ENCODE measurements at regions not wholly inside any gene's neighbourhood (a gene's known extent, or its start where the extent isn't known, plus 50 kb on each side); places are given as distances from the start of the nearest gene placed in this dataset.

- Histone ChIP-seq H3K36me3 (ENCODE audit: control insufficient read depth, insufficient read depth, low read length) (no peaks in the 10 kb centered on the region), H3K4me1 (ENCODE audit: control insufficient read depth, extremely low read depth, insufficient read depth, low read length) (no peaks in the 10 kb centered on the region), H3K27me3 (ENCODE audit: control insufficient read depth, insufficient read depth, low read length) (no peaks in the 10 kb centered on the region), H3K9ac (ENCODE audit: insufficient read depth, low read length) (no peak overlapping the region), H3K4me3 (replicated peaks in 1 of 4; ENCODE audit: control extremely low read depth in 1 of 4, insufficient read depth in 1 of 4, low read depth in 3 of 4, low read length in 4 of 4) (no peak overlapping the region), H3K27ac (ENCODE audit: insufficient read depth, low read length) (no peak overlapping the region), H3K9me3 (ENCODE audit: control insufficient read depth, insufficient read depth, low read depth, low read length) (no peaks in the 10 kb centered on the region), H3K4me2 (ENCODE audit: extremely low read depth, insufficient read depth, low read length) (no peak overlapping the region), H4K20me1 (ENCODE audit: control insufficient read depth, extremely low read depth, insufficient read depth, low read length) (no peaks in the 10 kb centered on the region), H2AFZ (ENCODE audit: low read length) (no peak overlapping the region), H3K79me2 (ENCODE audit: control insufficient read depth, insufficient read depth, low read length) (no peaks in the 10 kb centered on the region)
- TF ChIP-seq CTCF (conservative IDR thresholded peaks at IDR 0.05 in 1 of 2, IDR thresholded peaks at IDR 0.05 in 1 of 2; ENCODE audit: low read depth in 1 of 2, low read length in 2 of 2), result no peak
- TF ChIP-seq EZH2 (IDR thresholded peaks at IDR 0.05; ENCODE audit: low read length, missing control alignments), result no peak
- no peak for DNase-seq (ENCODE audit: low read depth in 2 of 2)
Measured at GRCh38 chr9:102049586-102050246, 311.3 kb upstream of the GRIN3A start.

GRCh38 chr9:102047549-102047948 is 309.1 kb upstream of the GRIN3A start:
- Histone ChIP-seq H3K79me2 (ENCODE audit: control insufficient read depth, insufficient read depth, low read length) (no peaks in the 10 kb centered on the region), H3K9ac (ENCODE audit: insufficient read depth, low read length) (no peak overlapping the region), H3K4me1 (ENCODE audit: control insufficient read depth, extremely low read depth, insufficient read depth, low read length) (no peaks in the 10 kb centered on the region), H4K20me1 (ENCODE audit: control insufficient read depth, extremely low read depth, insufficient read depth, low read length) (no peaks in the 10 kb centered on the region), H3K27ac (ENCODE audit: insufficient read depth, low read length) (no peak overlapping the region), H3K27me3 (ENCODE audit: control insufficient read depth, insufficient read depth, low read length) (no peaks in the 10 kb centered on the region), H3K4me2 (ENCODE audit: extremely low read depth, insufficient read depth, low read length) (no peak overlapping the region), H2AFZ (ENCODE audit: low read length) (no peak overlapping the region), H3K4me3 (replicated peaks in 1 of 4; ENCODE audit: control extremely low read depth in 1 of 4, insufficient read depth in 1 of 4, low read depth in 3 of 4, low read length in 4 of 4) (no peak overlapping the region), H3K36me3 (ENCODE audit: control insufficient read depth, insufficient read depth, low read length) (no peaks in the 10 kb centered on the region), H3K9me3 (ENCODE audit: control insufficient read depth, insufficient read depth, low read depth, low read length) (no peaks in the 10 kb centered on the region)
- no peak for DNase-seq (ENCODE audit: low read depth in 2 of 2)
- TF ChIP-seq EZH2 (IDR thresholded peaks at IDR 0.05; ENCODE audit: low read length, missing control alignments), result no peak
- TF ChIP-seq CTCF (conservative IDR thresholded peaks at IDR 0.05 in 1 of 2, IDR thresholded peaks at IDR 0.05 in 1 of 2; ENCODE audit: low read depth in 1 of 2, low read length in 2 of 2), result no peak

- H2AFZ ChIP-seq (ENCODE audit: low read length), result no peak overlapping the region
- H3K9ac ChIP-seq (ENCODE audit: insufficient read depth, low read length), result no peak overlapping the region
- no peak overlapping the region for H3K4me2 ChIP-seq (ENCODE audit: extremely low read depth, insufficient read depth, low read length)
- H3K27me3 ChIP-seq (ENCODE audit: control insufficient read depth, insufficient read depth, low read length), result no peaks in the 10 kb centered on the region
- DNase-seq (ENCODE audit: low read depth in 2 of 2), result no peak
- no peak overlapping the region for H3K27ac ChIP-seq (ENCODE audit: insufficient read depth, low read length)
- H3K4me3 ChIP-seq (replicated peaks in 1 of 4; ENCODE audit: control extremely low read depth in 1 of 4, insufficient read depth in 1 of 4, low read depth in 3 of 4, low read length in 4 of 4), result no peak overlapping the region
- H3K79me2 ChIP-seq (ENCODE audit: control insufficient read depth, insufficient read depth, low read length), result no peaks in the 10 kb centered on the region
- H3K9me3 ChIP-seq (ENCODE audit: control insufficient read depth, insufficient read depth, low read depth, low read length), result no peaks in the 10 kb centered on the region
- no peaks in the 10 kb centered on the region for H4K20me1 ChIP-seq (ENCODE audit: control insufficient read depth, extremely low read depth, insufficient read depth, low read length)
- no peak for TF ChIP-seq CTCF (conservative IDR thresholded peaks at IDR 0.05 in 1 of 2, IDR thresholded peaks at IDR 0.05 in 1 of 2; ENCODE audit: low read depth in 1 of 2, low read length in 2 of 2)
- no peaks in the 10 kb centered on the region for H3K36me3 ChIP-seq (ENCODE audit: control insufficient read depth, insufficient read depth, low read length)
- no peaks in the 10 kb centered on the region for H3K4me1 ChIP-seq (ENCODE audit: control insufficient read depth, extremely low read depth, insufficient read depth, low read length)
Measured at GRCh38 chr9:102044133-102044532, 305.7 kb upstream of the GRIN3A start.

All from fibroblast of lung (primary cell).